HS-27A (cell line): ENCODE measurements at regions not wholly inside any gene's neighbourhood (a gene's known extent, or its start where the extent isn't known, plus 50 kb on each side); places are given as distances from the start of the nearest gene placed in this dataset.

Experiments
- DNase-seq: peaks from one replicate; pipeline ENCODE4 v3.0.0-alpha.2; 2012; ENCODE audit warnings: low read depth, missing footprints

GRCh38 chrX:118167361-118167760 is 50.8 kb upstream of the KLHL13 start:
- DNase-seq, result no peak

DNA sequence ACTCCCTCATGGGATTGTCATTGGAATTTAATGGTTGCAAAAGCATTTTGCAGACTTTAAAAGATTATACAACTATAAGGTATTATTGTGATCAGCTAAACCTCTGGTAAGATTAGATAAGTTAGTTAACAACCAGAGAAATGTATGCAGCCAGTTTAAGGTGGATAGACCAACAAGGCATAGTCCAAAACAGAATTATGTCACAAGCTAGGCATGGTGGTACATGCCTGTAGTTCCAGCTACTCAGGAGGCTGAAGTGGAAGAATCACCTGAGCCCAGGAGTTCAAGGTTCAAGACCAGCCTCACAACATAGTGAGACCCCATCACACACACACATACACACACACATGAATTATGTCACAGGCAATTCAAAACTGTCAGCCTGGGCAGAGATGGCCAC is 54.7 kb upstream of the KLHL13 start:
- no peak for DNase-seq

- no peak for DNase-seq
Measured at GRCh38 chrX:118174516-118175098, 58.0 kb upstream of the KLHL13 start.

DNA sequence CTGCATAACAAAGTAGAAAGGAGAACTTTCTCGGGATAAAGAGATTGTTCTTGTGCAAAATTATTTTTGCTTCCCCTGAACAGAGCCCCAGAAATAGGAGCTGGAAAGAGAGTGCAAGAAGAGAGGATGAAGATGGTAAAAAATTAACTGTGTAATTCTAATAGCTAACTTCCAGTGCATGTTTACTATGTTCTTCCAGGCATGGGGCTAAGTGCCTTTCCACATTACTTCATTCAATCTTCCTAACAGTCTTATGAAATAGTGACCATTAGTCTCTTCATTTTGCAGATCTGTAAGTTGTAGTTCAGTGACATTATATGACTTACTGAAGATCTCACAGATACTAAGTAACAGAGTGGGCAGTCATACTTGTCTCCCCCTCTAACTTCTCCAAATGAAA is 61.1 kb upstream of the KLHL13 start:
- DNase-seq, result no peak

- DNase-seq, result no peak
Measured at GRCh38 chrX:118178450-118178849, 61.8 kb upstream of the KLHL13 start.

- no peak for DNase-seq
Measured at GRCh38 chrX:118179161-118179560, 62.6 kb upstream of the KLHL13 start.

GRCh38 chrX:118179718-118180117 is 63.1 kb upstream of the KLHL13 start:
- no peak for DNase-seq

GRCh38 chrX:118181030-118181429 is 64.4 kb upstream of the KLHL13 start:
- DNase-seq, result no peak

DNA sequence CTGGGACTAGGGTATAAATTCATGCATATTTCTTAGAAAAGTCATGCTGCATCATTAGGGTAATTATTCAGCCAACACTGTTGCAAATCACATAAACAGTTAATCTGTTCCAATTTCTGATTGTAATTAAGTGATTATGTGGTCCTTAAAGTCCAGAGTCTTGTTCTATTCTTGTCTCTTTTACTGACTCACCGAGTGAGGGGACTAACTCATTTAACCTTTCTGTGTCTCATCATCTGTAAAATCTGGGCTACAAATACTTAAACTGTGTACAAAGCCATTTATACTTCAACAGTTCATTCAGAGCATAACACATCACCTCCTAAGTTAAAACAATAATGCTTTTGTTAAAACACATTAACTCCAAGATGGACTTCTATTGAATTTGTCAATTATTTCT is 65.4 kb upstream of the KLHL13 start:
- DNase-seq, result no peak

- no peak for DNase-seq
Measured at GRCh38 chrX:118182681-118183080, 66.1 kb upstream of the KLHL13 start.

- no peak for DNase-seq
Measured at GRCh38 chrX:118183606-118184005, 67.0 kb upstream of the KLHL13 start.

- no peak for DNase-seq
Measured at GRCh38 chrX:118187100-118187499, 70.5 kb upstream of the KLHL13 start.

DNA sequence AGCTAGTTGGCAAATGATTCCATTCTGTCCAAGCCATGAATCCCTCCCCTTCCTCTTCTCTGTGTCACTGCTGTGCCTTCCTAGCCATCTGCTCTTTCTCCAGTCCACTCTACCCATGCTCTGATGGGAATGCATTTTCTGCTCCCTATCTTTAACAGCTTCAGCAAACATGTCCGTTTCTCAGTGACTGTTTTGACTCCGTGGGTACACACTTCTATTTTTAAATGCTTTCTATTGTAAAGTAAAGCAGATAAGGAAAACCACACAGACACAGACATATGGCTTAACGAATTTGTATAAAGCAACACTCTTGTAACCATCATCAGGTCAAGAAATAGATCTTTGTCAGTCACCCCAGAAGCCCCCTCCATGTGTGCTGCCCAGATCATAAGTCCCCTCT is 72.4 kb upstream of the KLHL13 start:
- DNase-seq, result no peak

DNA sequence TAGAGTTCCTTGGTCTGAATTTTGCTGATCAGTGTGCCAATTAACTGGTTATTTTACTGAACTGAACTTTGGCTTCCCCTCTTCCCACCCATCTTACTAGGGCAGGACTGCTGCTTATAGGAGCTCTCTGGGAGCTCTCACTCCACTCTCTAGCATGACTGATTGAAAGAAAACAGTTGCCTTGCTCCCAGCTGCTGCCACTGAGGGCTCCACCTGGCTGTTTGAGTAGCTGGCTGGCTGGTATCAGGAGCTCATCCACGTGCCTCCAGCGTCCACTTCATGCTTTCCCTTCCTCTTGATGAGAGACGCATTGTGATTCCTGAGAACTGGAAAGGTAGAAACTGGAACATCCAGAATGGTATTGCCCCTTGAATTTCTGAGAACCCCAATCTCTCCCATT is 73.0 kb upstream of the KLHL13 start:
- DNase-seq, result no peak

DNA sequence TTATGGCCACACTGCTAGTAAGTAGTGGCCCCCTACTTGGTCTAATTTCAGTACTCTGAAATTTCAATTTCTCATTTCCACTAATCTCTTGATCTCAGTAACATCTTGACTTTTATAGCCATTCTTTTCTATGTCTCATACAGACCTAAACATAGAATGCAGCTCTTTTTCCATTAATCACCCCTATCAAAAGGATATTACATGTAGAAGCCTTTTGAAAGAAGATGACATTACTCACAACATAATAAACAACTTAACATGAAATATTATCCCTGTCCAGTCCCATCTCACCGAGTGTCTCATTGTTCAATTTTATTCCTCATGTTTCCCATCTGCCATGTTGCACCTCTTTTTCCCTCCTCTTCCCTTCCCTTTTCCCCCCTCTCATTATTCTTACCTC is 81.1 kb upstream of the KLHL13 start:
- no peak for DNase-seq

GRCh38 chrX:118198577-118198976 is 82.0 kb upstream of the KLHL13 start:
- no peak for DNase-seq

GRCh38 chrX:118199997-118200396 is 83.4 kb upstream of the KLHL13 start:
- DNase-seq, result no peak

DNA sequence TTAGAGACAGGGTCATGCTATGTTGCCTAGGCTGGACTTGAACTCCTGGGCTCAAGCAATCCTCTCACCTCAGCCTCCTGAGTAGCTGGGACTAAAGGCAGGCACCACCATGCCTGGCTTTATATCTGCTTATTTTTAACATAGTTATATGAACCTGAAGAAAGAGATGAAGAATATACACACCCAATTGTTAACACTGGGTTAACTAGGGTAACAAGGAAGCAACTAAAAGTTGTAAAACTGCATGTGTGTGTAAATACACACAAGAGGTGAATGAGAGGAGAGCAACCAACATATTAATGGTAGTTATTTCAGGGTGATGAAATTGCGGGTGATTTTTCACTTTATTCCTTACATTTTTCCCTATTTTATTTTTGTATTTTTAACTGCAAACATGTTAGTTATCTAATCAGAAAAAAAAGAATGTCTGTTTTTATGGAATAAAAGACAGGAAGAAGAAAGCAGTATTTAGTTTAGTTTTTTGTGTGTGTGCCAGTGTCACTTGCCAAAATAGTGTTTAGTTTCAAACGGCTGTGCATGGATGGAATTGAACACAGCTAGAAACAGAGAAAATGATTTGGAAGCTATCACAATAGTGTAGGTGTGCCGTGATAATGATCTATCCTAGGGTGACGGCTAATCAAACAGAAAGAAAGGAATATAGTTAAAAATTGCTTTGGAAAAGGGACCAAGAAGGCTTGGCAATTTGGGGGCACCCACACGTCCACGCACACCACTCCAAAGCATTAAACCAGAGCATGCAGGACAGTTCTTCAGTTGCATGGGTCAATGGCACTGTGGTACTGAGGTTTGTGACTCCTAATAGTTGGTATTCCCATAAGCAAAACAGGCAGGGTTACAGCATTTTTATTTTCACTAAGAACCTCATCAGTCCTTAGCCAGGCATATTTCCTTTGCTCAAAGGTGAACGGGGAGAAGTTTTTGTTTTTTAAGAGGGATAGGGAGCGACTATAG is 89.1 kb upstream of the KLHL13 start:
- DNase-seq, result no peak

DNA sequence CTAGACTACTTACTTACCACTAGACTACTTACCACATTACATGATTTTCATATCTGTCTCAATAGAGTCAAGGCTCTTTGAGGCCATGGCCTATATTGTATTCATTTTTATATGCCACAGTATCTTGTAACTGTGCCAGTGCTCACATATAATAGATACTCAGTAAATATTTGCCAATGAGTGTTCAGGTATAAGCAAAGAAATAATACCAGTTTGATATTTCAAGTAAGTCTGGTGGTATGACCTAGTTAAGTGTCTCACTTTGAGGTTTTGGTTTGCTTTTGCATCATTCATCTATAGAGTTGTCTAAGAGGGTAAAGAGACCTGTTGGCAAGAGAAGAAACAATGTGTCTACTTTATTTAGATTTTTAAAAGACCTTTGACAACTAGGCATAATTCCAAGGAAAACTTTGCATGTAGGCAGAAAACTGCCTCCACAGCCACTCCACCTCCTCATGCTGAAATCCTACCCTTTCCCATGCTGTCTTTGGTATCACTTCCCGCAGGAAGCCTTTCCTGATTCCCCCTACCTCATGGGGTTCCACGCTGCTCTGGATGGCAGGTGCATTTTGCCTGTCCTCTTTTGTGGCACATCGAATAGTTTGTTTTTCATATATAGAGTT is 91.3 kb upstream of the KLHL13 start:
- no peak for DNase-seq

- DNase-seq, result no peak
Measured at GRCh38 chrX:118208481-118208880, 91.9 kb upstream of the KLHL13 start.

DNA sequence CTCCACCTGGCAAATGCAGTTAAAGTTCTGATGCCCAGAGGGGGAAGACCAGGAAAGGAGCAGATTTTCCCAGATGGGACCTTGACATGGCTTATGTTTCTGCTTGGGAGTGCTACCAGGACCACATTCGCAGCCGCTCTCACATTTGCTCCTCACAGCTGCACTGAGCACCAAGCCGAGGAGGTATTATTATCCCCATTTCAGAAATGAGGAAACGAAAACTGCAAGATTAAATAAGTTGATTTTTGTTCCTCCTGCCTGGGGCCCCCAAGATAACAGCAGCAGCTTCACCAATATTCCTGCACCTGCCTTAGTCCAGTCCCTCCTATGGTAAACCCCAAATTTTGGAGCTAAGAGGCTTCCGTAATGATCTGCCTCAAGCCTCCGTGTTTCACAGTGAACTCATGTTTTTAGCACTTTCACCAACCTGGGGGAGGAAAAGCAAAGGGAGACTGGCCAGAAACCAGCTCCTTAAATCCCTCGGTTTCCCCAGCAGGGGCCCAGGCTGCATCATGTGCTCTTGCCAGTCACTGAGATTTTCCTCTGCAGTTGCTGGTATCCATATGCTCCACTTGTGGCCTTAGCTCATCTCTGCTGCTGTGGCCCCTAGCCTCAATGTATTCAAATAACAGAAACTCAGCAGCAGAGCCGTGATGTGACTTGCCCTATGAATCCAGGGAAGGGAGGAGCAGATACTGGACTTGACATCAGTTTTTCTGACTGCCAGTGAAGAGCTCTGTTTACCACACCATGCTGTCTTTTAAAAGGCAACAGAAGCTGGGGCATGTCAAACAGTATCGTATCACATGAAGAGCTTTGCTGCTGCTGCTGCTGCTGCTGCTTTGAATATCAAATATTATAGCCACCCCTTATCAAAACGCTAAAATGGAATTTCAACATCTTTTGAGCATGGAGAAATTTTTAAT is 95.5 kb upstream of the KLHL13 start:
- DNase-seq, result no peak

DNA sequence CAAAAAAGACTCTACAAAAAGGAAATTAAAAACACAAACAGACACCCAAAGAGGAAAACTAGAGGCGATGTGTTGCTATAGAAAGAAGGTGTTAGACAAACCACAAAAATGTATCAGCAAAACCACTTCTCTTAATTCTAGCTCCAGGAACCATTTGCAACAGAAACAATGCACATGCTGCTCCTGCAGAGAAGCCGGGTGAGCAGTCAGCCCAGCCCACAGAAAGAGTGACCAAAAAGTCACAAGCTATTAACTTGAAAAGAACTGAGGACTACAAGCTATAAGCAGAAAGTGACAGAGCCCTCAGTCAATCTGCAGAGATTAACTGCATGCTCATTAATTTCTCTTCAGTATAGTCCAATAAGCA is 96.2 kb upstream of the KLHL13 start:
- no peak for DNase-seq
